SKM-1 (cell line): ENCODE measurements at regions not wholly inside any gene's neighbourhood (a gene's known extent, or its start where the extent isn't known, plus 50 kb on each side); places are given as distances from the start of the nearest gene placed in this dataset.

Experiments
- DNase-seq: peaks from one replicate; lab custom pipeline; 2025; ENCODE audit not compliant: unreplicated experiment; lab: John Stamatoyannopoulos, UW

- DNase-seq: no peak
Measured at GRCh38 chr13:62067821-62068220, 652.2 kb upstream of the PCDH20 start.

- no peak for DNase-seq
Measured at GRCh38 chr13:62065016-62065415, 649.4 kb upstream of the PCDH20 start.

GRCh38 chr13:62061751-62062150 is 646.1 kb upstream of the PCDH20 start:
- no peak for DNase-seq

- DNase-seq: no peak
Measured at GRCh38 chr13:62060570-62060969, 644.9 kb upstream of the PCDH20 start.

DNA sequence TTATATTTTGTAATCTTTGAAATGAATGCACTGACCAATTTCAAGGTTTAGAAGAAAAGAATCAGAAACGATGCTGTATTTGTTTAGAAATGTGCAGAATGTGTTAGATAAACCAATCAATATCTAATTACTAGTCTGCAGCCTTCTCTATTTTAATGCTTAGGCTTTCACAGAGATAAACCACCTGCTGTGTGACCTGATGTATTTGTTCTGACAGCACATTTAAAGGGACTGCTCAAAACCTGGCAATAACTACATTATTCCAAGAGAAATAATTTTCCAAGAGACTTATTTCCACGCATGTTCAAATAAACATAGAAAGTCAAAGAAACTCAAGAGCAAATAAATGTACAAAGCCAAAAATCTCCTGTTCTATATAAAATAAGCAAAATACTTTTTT is 641.6 kb upstream of the PCDH20 start:
- no peak for DNase-seq

- no peak for DNase-seq
Measured at GRCh38 chr13:62049992-62050391, 634.3 kb upstream of the PCDH20 start.

DNA sequence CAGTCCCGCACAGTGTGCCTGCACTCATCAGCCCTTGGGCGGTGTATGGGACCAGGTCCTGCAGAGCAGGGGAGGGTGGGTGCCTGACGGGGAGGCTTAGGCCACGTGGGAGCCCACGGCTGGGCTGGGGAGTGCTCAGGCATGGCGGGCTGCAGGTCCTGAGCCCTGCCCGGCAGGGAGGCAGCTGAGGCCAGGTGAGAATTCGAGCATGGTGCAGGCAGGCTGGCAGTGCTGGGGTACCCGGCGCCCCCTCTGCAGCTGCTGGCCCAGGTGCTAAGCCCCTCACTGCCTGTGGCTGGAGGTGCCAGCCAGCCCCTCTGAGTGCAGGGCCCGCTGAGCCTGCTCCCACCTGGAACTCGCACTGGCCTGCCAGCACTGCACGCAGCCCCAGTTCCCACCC is 630.9 kb upstream of the PCDH20 start:
- no peak for DNase-seq

- DNase-seq: no peak
Measured at GRCh38 chr13:62043600-62043999, 628.0 kb upstream of the PCDH20 start.

DNA sequence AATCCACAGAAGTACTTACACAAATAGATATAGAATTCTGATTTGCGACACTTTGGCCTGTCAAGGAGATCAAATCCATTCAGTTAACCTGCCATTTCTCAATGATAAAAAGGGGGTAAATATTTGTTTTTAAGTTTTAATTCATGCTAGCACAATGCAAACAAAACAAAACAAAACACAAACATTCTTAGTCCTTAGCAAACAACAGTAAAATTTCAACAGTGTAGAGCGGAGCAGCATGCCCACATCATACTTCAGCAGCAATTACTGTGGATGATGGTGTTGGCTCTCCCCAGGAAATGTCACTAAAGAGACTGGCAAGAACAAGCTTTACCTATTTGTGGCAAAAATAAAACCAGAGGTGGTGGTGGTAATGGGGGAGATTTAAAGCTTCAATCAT is 625.2 kb upstream of the PCDH20 start:
- no peak for DNase-seq

- DNase-seq: no peak
Measured at GRCh38 chr13:62040078-62040477, 624.4 kb upstream of the PCDH20 start.

DNA sequence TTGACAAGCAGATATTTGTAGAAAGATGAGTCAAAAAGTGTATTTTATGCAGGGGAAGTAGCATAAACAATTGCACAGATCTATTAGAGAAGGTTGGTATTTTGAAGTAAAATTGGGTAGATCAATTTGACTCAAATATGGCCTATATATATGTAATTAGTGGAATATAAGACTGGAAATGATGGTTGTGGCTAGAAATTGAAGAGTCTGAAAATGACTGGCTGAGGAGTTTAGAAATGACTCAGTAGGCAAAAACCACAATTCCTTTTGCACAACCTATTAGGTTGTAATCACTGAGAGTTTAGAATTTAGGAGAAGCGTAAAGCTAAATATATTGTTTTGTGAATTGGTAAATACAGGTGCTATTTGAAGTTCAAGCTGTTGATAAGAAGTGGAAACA is 622.6 kb upstream of the PCDH20 start:
- no peak for DNase-seq

- DNase-seq: no peak
Measured at GRCh38 chr13:62035981-62036380, 620.3 kb upstream of the PCDH20 start.

- no peak for DNase-seq
Measured at GRCh38 chr13:62033934-62034333, 618.3 kb upstream of the PCDH20 start.

GRCh38 chr13:62022369-62022768 is 606.7 kb upstream of the PCDH20 start:
- DNase-seq: no peak

DNA sequence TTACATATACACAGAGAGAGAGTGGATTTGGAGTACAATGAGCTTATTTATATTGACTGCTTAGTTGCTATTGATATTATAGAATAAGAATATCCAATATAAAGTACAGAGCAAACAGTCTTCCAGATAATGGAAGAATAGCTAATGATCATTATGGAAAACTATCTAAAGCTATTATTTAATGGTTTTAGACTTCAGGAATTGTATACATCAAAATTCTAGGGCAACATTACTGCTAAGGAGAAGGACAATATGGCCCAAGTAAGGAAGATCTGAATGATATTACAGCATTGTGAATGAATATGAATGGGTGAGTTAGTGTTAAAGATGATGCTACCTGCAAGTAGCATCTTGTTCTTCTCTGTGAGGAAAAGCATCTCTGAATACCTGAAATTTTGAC is 604.2 kb upstream of the PCDH20 start:
- DNase-seq: no peak

DNA sequence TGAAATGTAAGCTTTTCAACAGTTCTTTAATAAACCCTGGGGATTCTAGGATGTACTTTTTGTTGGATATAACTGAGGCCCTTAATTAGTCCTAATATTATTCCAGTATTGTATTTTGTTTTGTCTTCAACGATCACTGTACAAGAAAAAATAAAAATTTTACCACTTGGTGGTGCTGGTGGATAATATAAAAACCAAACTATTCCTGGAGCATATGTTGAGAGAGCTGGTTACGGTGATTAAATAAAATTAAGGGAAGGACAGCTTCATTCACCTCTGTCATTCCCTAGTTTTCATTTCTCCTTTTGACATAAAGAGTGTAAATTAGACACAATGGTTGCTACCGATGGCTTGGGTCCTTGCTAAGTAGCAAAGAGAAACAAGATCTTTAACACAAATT is 598.6 kb upstream of the PCDH20 start:
- no peak for DNase-seq

DNA sequence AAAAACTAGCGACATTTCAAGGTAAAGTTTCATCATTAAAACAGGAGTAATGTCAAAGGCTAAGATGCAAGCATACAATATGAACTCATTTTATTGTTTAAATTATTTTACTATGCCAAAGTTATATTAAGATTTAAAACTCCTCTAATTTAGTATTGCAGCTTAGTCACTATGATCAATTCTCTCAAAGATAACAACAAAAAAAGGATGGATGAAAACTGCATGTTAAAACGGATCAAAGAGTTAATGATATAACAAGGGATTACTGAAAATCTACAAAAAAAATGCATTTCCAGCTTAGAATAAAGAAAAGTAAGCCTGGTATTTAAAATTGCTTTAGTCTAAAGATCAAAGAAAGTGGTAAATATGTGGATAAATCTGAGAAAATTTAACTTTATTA is 587.8 kb upstream of the PCDH20 start:
- no peak for DNase-seq

DNA sequence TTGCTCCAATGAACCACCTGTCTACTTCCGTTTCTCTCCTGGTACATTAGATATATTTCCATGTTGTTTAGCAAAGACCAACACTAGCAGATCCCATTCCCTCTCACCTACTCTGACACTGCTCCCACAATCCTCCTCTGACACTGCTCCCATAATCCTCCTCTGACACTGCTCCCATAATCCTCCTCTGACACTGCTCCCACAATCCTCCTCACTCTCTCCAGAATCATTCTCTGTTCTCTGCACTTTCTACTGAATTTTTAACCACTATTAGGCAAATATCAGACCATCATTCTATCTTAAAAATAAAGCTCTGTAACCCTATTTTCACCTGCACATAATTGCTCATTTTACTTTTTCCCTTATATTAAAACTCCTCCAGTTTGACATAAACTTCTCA is 578.5 kb upstream of the PCDH20 start:
- DNase-seq: no peak

DNA sequence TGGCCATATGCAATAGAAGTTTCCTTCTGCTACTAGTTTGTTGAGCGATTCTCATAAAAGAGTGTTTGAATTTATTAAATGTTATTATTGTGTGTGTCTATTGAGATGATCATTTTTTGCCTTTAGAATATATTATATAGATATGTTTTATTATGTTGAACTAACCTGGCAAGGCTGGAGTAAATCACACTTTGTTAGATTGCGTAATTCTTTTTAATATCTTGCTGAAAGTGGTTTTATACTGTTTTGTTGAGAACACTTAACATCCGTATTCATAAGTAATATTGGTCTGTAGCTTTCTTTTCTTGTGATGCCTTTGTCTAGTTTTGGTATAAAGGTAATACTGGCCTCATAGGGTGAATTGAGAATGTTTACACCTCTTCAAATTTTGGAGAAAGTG is 574.3 kb upstream of the PCDH20 start:
- DNase-seq: no peak

- DNase-seq: no peak
Measured at GRCh38 chr13:61988810-61989209, 573.2 kb upstream of the PCDH20 start.

- DNase-seq: no peak
Measured at GRCh38 chr13:61975001-61975400, 559.4 kb upstream of the PCDH20 start.

DNA sequence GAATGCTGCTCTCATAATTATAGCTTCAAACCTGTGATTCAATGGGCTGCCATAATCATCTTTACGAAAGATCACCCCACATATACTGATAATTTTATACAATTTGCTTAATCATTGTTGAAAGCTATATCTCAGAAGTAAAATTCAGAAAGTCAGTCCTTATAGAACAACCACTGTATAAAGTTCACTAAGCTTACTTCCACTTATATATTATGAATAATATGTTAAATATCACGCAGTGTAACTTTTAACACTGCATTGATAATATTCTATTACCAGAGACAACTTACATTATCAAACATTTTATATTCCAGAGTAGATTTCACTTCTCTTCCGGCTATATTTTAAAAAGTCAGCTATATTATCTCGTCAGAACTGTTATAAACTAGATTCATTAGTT is 550.1 kb upstream of the PCDH20 start:
- DNase-seq: no peak

GRCh38 chr13:61960981-61961380 is 545.3 kb upstream of the PCDH20 start:
- DNase-seq: no peak

- DNase-seq: peak; percentile 6
Measured at GRCh38 chr13:61954092-61954491, 538.4 kb upstream of the PCDH20 start.
